C4-2B (cell line): ENCODE measurements at regions not wholly inside any gene's neighbourhood (a gene's known extent, or its start where the extent isn't known, plus 50 kb on each side); places are given as distances from the start of the nearest gene placed in this dataset.

Experiments
- CTCF ChIP-seq: fragments of 450-650 bp; conservative IDR thresholded peaks from 2 replicates; pipeline ENCODE4 v1.5.1; 2017; ENCODE audit warnings: mild to moderate bottlenecking
- ZFX ChIP-seq: fragments of 450-650 bp; IDR thresholded peaks from 2 replicates; pipeline ENCODE4 v1.6.1; 2017

DNA sequence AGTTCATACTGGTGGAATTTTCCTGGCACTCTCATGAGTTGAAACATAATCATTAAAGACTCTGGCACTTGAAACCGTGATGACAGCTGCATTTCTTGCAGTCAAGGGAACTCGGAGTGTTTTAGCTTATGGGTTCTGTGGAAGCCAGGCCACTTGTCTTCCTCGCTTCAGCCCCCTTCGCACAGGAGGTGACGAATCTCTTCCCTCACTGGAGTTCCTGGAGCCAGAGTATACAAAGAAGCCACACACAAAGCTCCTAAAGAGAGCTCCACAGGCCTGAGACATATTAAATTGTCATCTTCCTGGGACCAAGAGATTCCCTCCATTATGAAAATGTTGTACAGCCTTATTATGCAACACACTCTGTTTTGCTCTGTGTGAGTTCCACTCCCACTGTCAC lies 964.1 kb downstream of the TMEM121 start:
- no peak for TF ChIP-seq CTCF
- TF ChIP-seq ZFX = no peak
